Suprapubic skin (tissue), 4 donors: ENCODE measurements at regions not wholly inside any gene's neighbourhood (a gene's known extent, or its start where the extent isn't known, plus 50 kb on each side); places are given as distances from the start of the nearest gene placed in this dataset.

Experiments
- DNase-seq, 2 donors: peaks; one replicate each; pipeline ENCODE4 v3.0.0-alpha.2; 2019; ENCODE audit warnings: low spot score in 2 of 2
- H3K27ac ChIP-seq: fragments of 200-600 bp; sonication (generic); one replicate; pipeline ENCODE4 v1.5.1; 2019
- H3K27me3 ChIP-seq: fragments of 200-600 bp; sonication (generic); one replicate; pipeline ENCODE4 v1.5.1; 2019
- H3K36me3 ChIP-seq: fragments of 200-600 bp; sonication (generic); one replicate; pipeline ENCODE4 v1.5.1; 2019
- H3K4me1 ChIP-seq: fragments of 200-600 bp; sonication (generic); one replicate; pipeline ENCODE4 v1.5.1; 2019
- H3K4me3 ChIP-seq: fragments of 200-600 bp; sonication (generic); one replicate; pipeline ENCODE4 v1.5.1; 2019; ENCODE audit warnings: mild to moderate bottlenecking
- H3K9me3 ChIP-seq: fragments of 200-600 bp; sonication (generic); one replicate; pipeline ENCODE4 v1.5.1; 2019
- EP300 ChIP-seq: sonication (generic); formaldehyde crosslinking; IDR thresholded peaks from one replicate; pipeline ENCODE4 v1.6.1; 2017; ENCODE audit warnings: antibody characterized with exemption
- POLR2A ChIP-seq, 2 donors: fragments of 450-650 bp; IDR thresholded peaks; one replicate each; pipeline ENCODE4 v1.6.1; 2017; ENCODE audit warnings: antibody characterized with exemption in 2 of 2, mild to moderate bottlenecking in 2 of 2, moderate library complexity in 2 of 2
- POLR2AphosphoS5 ChIP-seq, 3 donors: sonication (generic); formaldehyde crosslinking; IDR thresholded peaks; one replicate each; pipeline ENCODE4 v1.6.1; 2017; ENCODE audit warnings: antibody characterized with exemption in 3 of 3
- WGBS: methylation state at CpG from one replicate; pipeline ENCODE4 v1.1.5; 2018; 5-methylcytosine and 5-hydroxymethylcytosine counted together
- TF ChIP-seq, protein P1 (sequence below), 2 donors: fragments of 200-600 bp in 1 of 2; fragments of 450-650 bp in 1 of 2; sonication (generic) in 1 of 2; IDR thresholded peaks; one replicate each; pipeline ENCODE4 v1.5.1; 2016 to 2019; ENCODE audit warnings: antibody characterized with exemption in 2 of 2, mild to moderate bottlenecking in 1 of 2, moderate library complexity in 1 of 2

DNA sequence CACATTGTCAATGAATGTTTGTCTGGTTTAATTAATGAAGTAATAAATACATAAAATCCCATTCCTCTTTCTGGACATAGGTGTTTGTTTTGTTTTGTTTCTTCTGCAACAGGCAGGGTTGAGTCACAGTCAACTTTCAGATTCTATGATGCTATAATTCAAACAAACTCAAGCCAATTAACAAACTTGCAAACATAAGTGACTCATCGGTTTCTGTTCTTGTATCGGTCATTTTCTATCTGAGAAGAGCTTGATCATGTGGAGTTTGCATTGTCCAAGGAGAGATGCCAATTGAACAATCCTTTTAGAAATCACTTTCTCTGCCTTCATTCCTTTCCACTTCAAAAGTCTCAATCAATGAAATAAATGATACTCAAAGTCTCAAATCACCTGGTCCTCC, 294.2 kb upstream of the C16orf82 start:
- H3K27me3 ChIP-seq = peaks cover 15% of the 10 kb centered on the region
- TF ChIP-seq, protein P1, sequence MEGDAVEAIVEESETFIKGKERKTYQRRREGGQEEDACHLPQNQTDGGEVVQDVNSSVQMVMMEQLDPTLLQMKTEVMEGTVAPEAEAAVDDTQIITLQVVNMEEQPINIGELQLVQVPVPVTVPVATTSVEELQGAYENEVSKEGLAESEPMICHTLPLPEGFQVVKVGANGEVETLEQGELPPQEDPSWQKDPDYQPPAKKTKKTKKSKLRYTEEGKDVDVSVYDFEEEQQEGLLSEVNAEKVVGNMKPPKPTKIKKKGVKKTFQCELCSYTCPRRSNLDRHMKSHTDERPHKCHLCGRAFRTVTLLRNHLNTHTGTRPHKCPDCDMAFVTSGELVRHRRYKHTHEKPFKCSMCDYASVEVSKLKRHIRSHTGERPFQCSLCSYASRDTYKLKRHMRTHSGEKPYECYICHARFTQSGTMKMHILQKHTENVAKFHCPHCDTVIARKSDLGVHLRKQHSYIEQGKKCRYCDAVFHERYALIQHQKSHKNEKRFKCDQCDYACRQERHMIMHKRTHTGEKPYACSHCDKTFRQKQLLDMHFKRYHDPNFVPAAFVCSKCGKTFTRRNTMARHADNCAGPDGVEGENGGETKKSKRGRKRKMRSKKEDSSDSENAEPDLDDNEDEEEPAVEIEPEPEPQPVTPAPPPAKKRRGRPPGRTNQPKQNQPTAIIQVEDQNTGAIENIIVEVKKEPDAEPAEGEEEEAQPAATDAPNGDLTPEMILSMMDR (IDR thresholded peaks at IDR 0.05) = no peak
- TF ChIP-seq EP300 = no peak
- no peak for TF ChIP-seq POLR2A (IDR thresholded peaks at IDR 0.05)
- no peak for TF ChIP-seq POLR2AphosphoS5 (IDR thresholded peaks at IDR 0.05)
- no peaks in the 10 kb centered on the region for H3K36me3 ChIP-seq
- 27% methylated on average over 2 of the region's 2 CpGs for WGBS
- H3K4me1 ChIP-seq = no peaks in the 10 kb centered on the region
- no peak for DNase-seq
- H3K4me3 ChIP-seq = no peak overlapping the region
- no peak overlapping the region for H3K27ac ChIP-seq
- no peaks in the 10 kb centered on the region for H3K9me3 ChIP-seq

DNA sequence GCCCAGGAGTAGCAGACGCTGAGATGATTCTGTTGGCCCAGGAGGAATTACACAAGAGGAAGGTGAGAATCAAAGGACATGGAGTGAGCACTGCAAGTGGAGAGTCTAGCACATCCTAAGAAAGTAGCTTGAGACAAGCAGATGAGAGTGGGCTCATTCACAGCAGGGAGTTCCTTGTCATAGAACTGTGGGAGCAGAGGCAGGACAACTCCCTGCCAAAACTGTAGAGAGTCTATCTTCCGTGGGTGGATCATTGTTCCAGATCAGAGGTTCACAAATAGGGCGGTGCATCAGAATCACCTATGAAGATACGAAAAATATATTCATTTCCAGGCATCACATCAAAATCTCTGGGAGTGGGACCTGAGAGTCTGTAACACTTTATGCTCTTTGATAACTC, 288.9 kb upstream of the C16orf82 start:
- Histone ChIP-seq H3K9me3 (no peaks in the 10 kb centered on the region), H3K4me1 (no peaks in the 10 kb centered on the region), H3K27me3 (peaks cover 12% of the 10 kb centered on the region), H3K4me3 (no peak overlapping the region), H3K27ac (no peak overlapping the region), H3K36me3 (no peaks in the 10 kb centered on the region)
- 82% methylated on average over 4 of the region's 4 CpGs for WGBS
- TF ChIP-seq POLR2AphosphoS5 (IDR thresholded peaks at IDR 0.05) = no peak
- no peak for TF ChIP-seq POLR2A (IDR thresholded peaks at IDR 0.05)
- no peak for TF ChIP-seq EP300
- TF ChIP-seq, protein P1 (IDR thresholded peaks at IDR 0.05) = no peak
- no peak for DNase-seq

DNA sequence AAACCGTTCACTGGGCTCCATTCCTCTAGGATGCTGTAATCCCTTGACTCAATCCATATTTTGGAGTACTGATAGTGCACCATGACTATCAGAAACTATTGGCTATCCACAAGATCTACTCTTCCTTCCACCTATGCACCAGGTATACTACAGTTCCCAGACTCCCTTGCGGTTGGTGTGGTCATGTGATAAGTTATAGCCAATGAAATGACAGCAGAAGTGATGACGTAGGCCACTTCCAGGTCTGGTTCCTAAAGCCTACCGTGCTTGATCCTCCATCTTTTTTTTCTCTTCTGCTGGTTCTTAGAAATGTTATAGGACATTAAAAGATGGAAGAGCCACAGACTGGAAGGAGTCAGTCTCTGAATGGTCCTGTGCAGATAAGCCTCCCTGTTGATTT, 278.8 kb upstream of the C16orf82 start:
- Histone ChIP-seq H3K9me3 (no peaks in the 10 kb centered on the region), H3K27ac (no peak overlapping the region), H3K4me1 (no peaks in the 10 kb centered on the region), H3K36me3 (no peaks in the 10 kb centered on the region), H3K27me3 (no peaks in the 10 kb centered on the region), H3K4me3 (no peak overlapping the region)
- WGBS = 44% methylated on average over 4 of the region's 4 CpGs
- DNase-seq = no peak
- TF ChIP-seq POLR2A (IDR thresholded peaks at IDR 0.05) (no peak), POLR2AphosphoS5 (IDR thresholded peaks at IDR 0.05) (no peak), EP300 (no peak)
- TF ChIP-seq, protein P1 (IDR thresholded peaks at IDR 0.05) = no peak

DNA sequence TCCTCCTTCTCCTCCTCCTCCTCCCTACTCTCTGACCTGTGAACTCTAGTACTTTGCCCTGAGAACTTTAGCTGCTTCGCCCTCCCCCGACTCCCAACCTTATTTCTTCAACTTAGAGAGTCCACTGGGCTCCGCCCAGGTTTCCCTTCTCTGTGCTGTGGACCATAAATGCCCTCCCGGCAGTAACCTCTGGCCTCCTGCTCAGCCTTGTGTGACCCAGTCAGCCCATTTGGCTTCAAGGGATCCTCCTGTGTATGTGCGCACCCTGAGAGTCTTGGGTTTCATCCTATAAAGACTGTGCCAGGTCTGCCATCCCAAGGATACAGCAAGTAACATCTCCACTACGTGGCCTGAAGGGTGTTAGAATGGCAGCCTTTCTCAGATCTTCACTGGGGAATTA, 275.6 kb upstream of the C16orf82 start:
- Histone ChIP-seq H3K9me3 (no peaks in the 10 kb centered on the region), H3K27me3 (no peaks in the 10 kb centered on the region), H3K36me3 (no peaks in the 10 kb centered on the region), H3K27ac (no peak overlapping the region), H3K4me1 (no peaks in the 10 kb centered on the region), H3K4me3 (no peak overlapping the region)
- 47% methylated on average over 6 of the region's 6 CpGs for WGBS
- DNase-seq = no peak
- TF ChIP-seq EP300 (no peak), POLR2AphosphoS5 (IDR thresholded peaks at IDR 0.05) (no peak), POLR2A (IDR thresholded peaks at IDR 0.05) (no peak)
- TF ChIP-seq, protein P1 (IDR thresholded peaks at IDR 0.05) = no peak

DNA sequence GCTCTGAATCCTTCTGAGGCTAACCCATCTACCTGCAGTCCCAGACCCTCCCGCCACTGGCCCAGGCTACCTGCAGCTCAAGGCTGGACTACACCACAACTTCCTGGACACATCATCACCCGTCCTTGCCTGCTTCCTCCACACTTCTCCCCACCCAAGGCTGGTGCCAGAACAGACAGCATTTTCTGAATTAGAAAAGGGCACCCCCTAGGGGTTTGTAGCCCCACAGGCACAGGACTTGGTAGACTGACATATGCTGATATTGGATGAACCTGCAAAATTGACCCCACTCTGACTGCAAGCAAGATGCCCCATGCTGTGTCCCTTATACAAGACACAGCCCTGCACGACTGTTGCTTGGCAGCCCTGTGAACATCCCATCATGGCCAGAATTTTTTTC, 271.5 kb upstream of the C16orf82 start:
- Histone ChIP-seq H3K27ac (no peak overlapping the region), H3K4me1 (no peaks in the 10 kb centered on the region), H3K9me3 (no peaks in the 10 kb centered on the region), H3K36me3 (no peaks in the 10 kb centered on the region), H3K27me3 (peaks cover 3% of the 10 kb centered on the region), H3K4me3 (no peak overlapping the region)
- WGBS = 51% methylated on average over 3 of the region's 3 CpGs
- TF ChIP-seq POLR2AphosphoS5 (IDR thresholded peaks at IDR 0.05) = no peak
- TF ChIP-seq, protein P1 (IDR thresholded peaks at IDR 0.05) = no peak
- TF ChIP-seq EP300 = no peak
- TF ChIP-seq POLR2A (IDR thresholded peaks at IDR 0.05) = no peak
- DNase-seq = no peak
